Endothelial cell of umbilical vein (primary cell): ENCODE measurements at regions not wholly inside any gene's neighbourhood (a gene's known extent, or its start where the extent isn't known, plus 50 kb on each side); places are given as distances from the start of the nearest gene placed in this dataset.

ENCODE experiments used
- BruUV-seq: library from RNA; stranded (reverse); fragments of 400-500 nt; replicated peaks from 2 replicates; lab custom pipeline; 2021; lab: Mats Ljungman, UMichigan
- CTCF ChIA-PET: fragments of 300-600, 350-600 bp; sonication (Branson Sonifier 250); formaldehyde crosslinking; loops from one replicate; lab custom pipeline; 2021; ENCODE audit warnings: antibody characterized with exemption, inconsistent platforms; lab: Charles Lee
- POLR2A ChIA-PET: fragments of 300-600, 350-600 bp; sonication (Branson Sonifier 250); formaldehyde crosslinking; loops from one replicate; lab custom pipeline; 2021; ENCODE audit warnings: antibody characterized with exemption, inconsistent platforms; lab: Charles Lee
- DNase-seq: peaks from one replicate; pipeline ENCODE4 v3.0.0-alpha.2; 2011; ENCODE audit warnings: low read depth, low spot score
- FAIRE-seq: peaks from 2 replicates; lab custom pipeline; 2011; peaks lifted over from hg19 to GRCh38; lab: Jason Lieb, UNC
- H2AFZ ChIP-seq: 2 replicates; pipeline ENCODE4 v1.6.0; 2012; ENCODE audit warnings: low read depth, low read length, control low read depth, inconsistent platforms
- H3K27ac ChIP-seq: 2 replicates; pipeline ENCODE4 v1.5.1; 2011; ENCODE audit warnings: low read depth, mild to moderate bottlenecking, control low read depth, low read length, moderate library complexity; ENCODE audit not compliant: insufficient read depth
- H3K27me3 ChIP-seq, 2 experiments: 2 replicates each; pipeline versions ENCODE4 v1.6.0 to v1.6.1; 2011; ENCODE audit warnings: low read length in 2 of 2, mixed read lengths in 1 of 2; ENCODE audit not compliant: control insufficient read depth in 2 of 2, insufficient read depth in 2 of 2
- H3K36me3 ChIP-seq, 2 experiments: 2 replicates in 1 of 2; 3 replicates in 1 of 2; pipeline ENCODE4 v1.5.1; 2011; ENCODE audit warnings: low read length in 2 of 2, mild to moderate bottlenecking in 1 of 2, moderate library complexity in 1 of 2; ENCODE audit not compliant: control insufficient read depth in 2 of 2, insufficient read depth in 2 of 2; ENCODE audit errors: extremely low read depth in 1 of 2
- H3K4me1 ChIP-seq: 3 replicates; pipeline ENCODE4 v1.5.1; 2011; ENCODE audit warnings: mild to moderate bottlenecking, low read length; ENCODE audit not compliant: control insufficient read depth, insufficient read depth; ENCODE audit errors: extremely low read depth
- H3K4me2 ChIP-seq: 2 replicates; pipeline ENCODE4 v1.6.1; 2011; ENCODE audit warnings: low read length, control low read depth, mixed read lengths; ENCODE audit not compliant: insufficient read depth
- H3K4me3 ChIP-seq, 3 experiments: fragments of 200-600 bp in 1 of 3; sonication (generic), shearing (Covaris generic) in 1 of 3; replicated peaks in 1 of 3; 2 replicates each; pipeline ENCODE4 v1.5.1; 2011 to 2016; ENCODE audit warnings: control low read depth in 3 of 3, low read length in 3 of 3, mild to moderate bottlenecking in 2 of 3, inconsistent platforms in 1 of 3, low read depth in 1 of 3, moderate library complexity in 1 of 3; ENCODE audit not compliant: insufficient read depth in 1 of 3
- H3K79me2 ChIP-seq: 2 replicates; pipeline ENCODE4 v1.6.0; 2012; ENCODE audit warnings: low read length, inconsistent platforms; ENCODE audit not compliant: control insufficient read depth, insufficient read depth
- H3K9ac ChIP-seq: replicated peaks from 2 replicates; pipeline ENCODE3; 2011; ENCODE audit warnings: low read length, control low read depth; ENCODE audit not compliant: insufficient read depth; ENCODE audit errors: extremely low read depth
- H3K9me1 ChIP-seq: replicated peaks from 3 replicates; pipeline ENCODE4 v1.6.0; 2011; ENCODE audit warnings: mild to moderate bottlenecking, low read length; ENCODE audit not compliant: control insufficient read depth, insufficient read depth; ENCODE audit errors: extremely low read depth
- H3K9me3 ChIP-seq: replicated peaks from 2 replicates; pipeline ENCODE4 v1.5.1; 2012; ENCODE audit warnings: low read length, inconsistent platforms; ENCODE audit not compliant: control insufficient read depth, insufficient read depth
- H4K20me1 ChIP-seq: replicated peaks from 2 replicates; pipeline ENCODE3; 2011; ENCODE audit warnings: mild to moderate bottlenecking, low read length; ENCODE audit not compliant: control insufficient read depth, insufficient read depth; ENCODE audit errors: extremely low read depth
- JUN ChIP-seq: IDR thresholded peaks from 2 replicates; pipeline ENCODE4 v1.6.1; 2011; ENCODE audit warnings: borderline replicate concordance, low read depth; ENCODE audit not compliant: insufficient read length, insufficient read depth
- MYC ChIP-seq: IDR thresholded peaks from one replicate; pipeline ENCODE4 v1.6.1; 2011; ENCODE audit warnings: mild to moderate bottlenecking, low read depth, low read length
- POLR2A ChIP-seq: IDR thresholded peaks from 2 replicates; pipeline ENCODE4 v1.6.1; 2012; ENCODE audit warnings: low read depth, mild to moderate bottlenecking, control low read depth, low read length
- POLR2AphosphoS5 ChIP-seq: IDR thresholded peaks from 2 replicates; pipeline ENCODE4 v1.6.1; 2012; ENCODE audit warnings: low read depth, mild to moderate bottlenecking, control low read depth, low read length, moderate library complexity; ENCODE audit not compliant: insufficient read depth
- dilution Hi-C: fragments of 300-500 bp; cut with MboI; formaldehyde crosslinking; loops from one replicate; pipeline ENCODE4 v1.15.0; 2019; ENCODE audit warnings: low sequenced_read_pairs; ENCODE audit not compliant: extremely low pct_ligation_motif_present
- intact Hi-C: fragments of 100-400 bp; cut with micrococcal nuclease; formaldehyde crosslinking; loops from one replicate; pipeline ENCODE4 v1.10.0; 2022
- TF ChIP-seq, protein P1 (sequence below): IDR thresholded peaks from 2 replicates; pipeline ENCODE4 v1.6.1; 2011; ENCODE audit not compliant: insufficient read depth, insufficient read length
- TF ChIP-seq, protein P2 (sequence below), 2 donors: IDR thresholded peaks; 1 replicate in 1 of 2; 2 replicates in 1 of 2; pipeline ENCODE4 v1.5.1; 2011; ENCODE audit warnings: low read length in 2 of 2, mild to moderate bottlenecking in 2 of 2, moderate library complexity in 2 of 2, control low read depth in 1 of 2, inconsistent platforms in 1 of 2, low read depth in 1 of 2; ENCODE audit not compliant: insufficient read depth in 1 of 2; ENCODE audit errors: extremely low read depth in 1 of 2

GRCh38 chr16:60558936-60559335 lies 1477.3 kb downstream of the CDH8 start:
- CTCF ChIA-PET: no interaction called here
- BruUV-seq: no TSS peak
- no peaks in the 10 kb centered on the region for H3K79me2 ChIP-seq
- no peaks in the 10 kb centered on the region for H3K4me1 ChIP-seq
- H3K27me3 ChIP-seq: no peaks in the 10 kb centered on the region
- no peak overlapping the region for H3K4me3 ChIP-seq
- TF ChIP-seq MYC: no peak
- no peak for TF ChIP-seq POLR2A
- TF ChIP-seq, protein P1, sequence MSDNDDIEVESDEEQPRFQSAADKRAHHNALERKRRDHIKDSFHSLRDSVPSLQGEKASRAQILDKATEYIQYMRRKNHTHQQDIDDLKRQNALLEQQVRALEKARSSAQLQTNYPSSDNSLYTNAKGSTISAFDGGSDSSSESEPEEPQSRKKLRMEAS: no peak
- no peak for TF ChIP-seq POLR2AphosphoS5
- TF ChIP-seq, protein P2, sequence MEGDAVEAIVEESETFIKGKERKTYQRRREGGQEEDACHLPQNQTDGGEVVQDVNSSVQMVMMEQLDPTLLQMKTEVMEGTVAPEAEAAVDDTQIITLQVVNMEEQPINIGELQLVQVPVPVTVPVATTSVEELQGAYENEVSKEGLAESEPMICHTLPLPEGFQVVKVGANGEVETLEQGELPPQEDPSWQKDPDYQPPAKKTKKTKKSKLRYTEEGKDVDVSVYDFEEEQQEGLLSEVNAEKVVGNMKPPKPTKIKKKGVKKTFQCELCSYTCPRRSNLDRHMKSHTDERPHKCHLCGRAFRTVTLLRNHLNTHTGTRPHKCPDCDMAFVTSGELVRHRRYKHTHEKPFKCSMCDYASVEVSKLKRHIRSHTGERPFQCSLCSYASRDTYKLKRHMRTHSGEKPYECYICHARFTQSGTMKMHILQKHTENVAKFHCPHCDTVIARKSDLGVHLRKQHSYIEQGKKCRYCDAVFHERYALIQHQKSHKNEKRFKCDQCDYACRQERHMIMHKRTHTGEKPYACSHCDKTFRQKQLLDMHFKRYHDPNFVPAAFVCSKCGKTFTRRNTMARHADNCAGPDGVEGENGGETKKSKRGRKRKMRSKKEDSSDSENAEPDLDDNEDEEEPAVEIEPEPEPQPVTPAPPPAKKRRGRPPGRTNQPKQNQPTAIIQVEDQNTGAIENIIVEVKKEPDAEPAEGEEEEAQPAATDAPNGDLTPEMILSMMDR (IDR thresholded peaks at IDR 0.05; ENCODE audit: extremely low read depth in 1 of 2, insufficient read depth in 1 of 2, low read depth in 1 of 2, low read length in 2 of 2): no peak
- TF ChIP-seq JUN: no peak
- no peak overlapping the region for H3K9ac ChIP-seq
- no peaks in the 10 kb centered on the region for H3K9me3 ChIP-seq
- FAIRE-seq: no peak
- H3K4me2 ChIP-seq: no peak overlapping the region
- no peaks in the 10 kb centered on the region for H3K36me3 ChIP-seq
- H2AFZ ChIP-seq: no peak overlapping the region
- H3K9me1 ChIP-seq: no peaks in the 10 kb centered on the region
- no peak for DNase-seq
- no peaks in the 10 kb centered on the region for H4K20me1 ChIP-seq
- dilution Hi-C loops: no loop called here
- intact Hi-C loops: no loop called here
- H3K27ac ChIP-seq: no peak overlapping the region
- POLR2A ChIA-PET: no interaction called here
